Activated CD4-positive, alpha-beta memory T cell treated with anti-CD3 and anti-CD28 coated beads, Interleukin-2, amount 10 ng/mL, durations not matched to agents 7 days and 5 days (primary cell): ENCODE measurements at regions not wholly inside any gene's neighbourhood (a gene's known extent, or its start where the extent isn't known, plus 50 kb on each side); places are given as distances from the start of the nearest gene placed in this dataset.

Experiments used
- CTCF ChIA-PET: fragments of 350-600 bp; sonication (Branson Sonifier 250); formaldehyde crosslinking; loops from one replicate; lab custom pipeline; 2021; ENCODE audit warnings: antibody characterized with exemption, inconsistent platforms; lab: Charles Lee
- POLR2A ChIA-PET: fragments of 350-600 bp; sonication (Branson Sonifier 250); formaldehyde crosslinking; loops from one replicate; lab custom pipeline; 2021; ENCODE audit warnings: antibody characterized with exemption; lab: Charles Lee
- DNase-seq: peaks from one replicate; pipeline ENCODE4 v3.0.0-alpha.2; 2020
- H3K27ac Mint-ChIP-seq: one replicate; pipeline ENCODE4 v1.8.0; 2021; ENCODE audit warnings: mild to moderate bottlenecking, mixed read lengths
- H3K27me3 Mint-ChIP-seq: one replicate; pipeline ENCODE4 v1.8.0; 2021; ENCODE audit warnings: mixed read lengths
- H3K36me3 Mint-ChIP-seq: one replicate; pipeline ENCODE4 v1.8.0; 2021; ENCODE audit warnings: low read depth, mixed read lengths
- H3K4me1 Mint-ChIP-seq: one replicate; pipeline ENCODE4 v1.8.0; 2021; ENCODE audit warnings: mixed read lengths
- H3K4me3 Mint-ChIP-seq: one replicate; pipeline ENCODE4 v1.8.0; 2021; ENCODE audit warnings: mild to moderate bottlenecking, mixed read lengths
- H3K9me3 Mint-ChIP-seq: one replicate; pipeline ENCODE4 v1.8.0; 2021; ENCODE audit warnings: mixed read lengths

DNA sequence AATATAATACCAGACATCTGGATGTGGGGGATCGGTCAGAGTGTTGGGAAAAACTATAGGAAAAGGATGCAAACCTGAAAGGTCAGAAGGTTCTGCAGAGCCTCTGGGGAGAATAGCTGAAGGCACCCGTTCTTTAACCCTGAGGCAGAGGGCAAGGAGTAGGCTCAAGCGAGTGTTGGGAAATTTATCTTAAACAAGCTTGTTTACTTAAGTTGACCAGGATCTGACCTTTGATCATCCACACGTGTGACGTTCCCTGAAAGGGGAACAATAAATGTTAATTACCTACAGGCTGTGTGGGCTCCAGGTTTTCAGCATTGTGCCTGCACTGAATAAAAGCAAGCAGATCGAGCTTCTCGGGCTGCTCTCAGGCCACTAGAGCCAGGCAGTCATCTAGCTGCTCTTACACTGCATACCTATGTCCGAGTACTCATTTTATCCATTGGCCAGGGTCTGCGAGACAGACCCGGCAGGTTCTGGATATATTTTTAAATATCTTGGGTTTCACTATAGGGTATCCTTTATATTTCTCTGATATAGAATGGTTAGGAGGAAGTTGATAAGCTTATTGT lies 400.6 kb upstream of the CHST9 start:
- Mint-ChIP-seq H3K4me3 (no peak overlapping the region), H3K36me3 (no peaks in the 10 kb centered on the region), H3K27ac (no peak overlapping the region), H3K4me1 (no peaks in the 10 kb centered on the region), H3K9me3 (peaks cover 3% of the 10 kb centered on the region), H3K27me3 (no peaks in the 10 kb centered on the region)
- CTCF ChIA-PET = interaction anchor here (2.1 kb wide), 1 partner anchor 19 kb away, joined by 6 read pairs; no protein-coding TSS in a partner anchor
- POLR2A ChIA-PET = no interaction called here
- no peak for DNase-seq

DNA sequence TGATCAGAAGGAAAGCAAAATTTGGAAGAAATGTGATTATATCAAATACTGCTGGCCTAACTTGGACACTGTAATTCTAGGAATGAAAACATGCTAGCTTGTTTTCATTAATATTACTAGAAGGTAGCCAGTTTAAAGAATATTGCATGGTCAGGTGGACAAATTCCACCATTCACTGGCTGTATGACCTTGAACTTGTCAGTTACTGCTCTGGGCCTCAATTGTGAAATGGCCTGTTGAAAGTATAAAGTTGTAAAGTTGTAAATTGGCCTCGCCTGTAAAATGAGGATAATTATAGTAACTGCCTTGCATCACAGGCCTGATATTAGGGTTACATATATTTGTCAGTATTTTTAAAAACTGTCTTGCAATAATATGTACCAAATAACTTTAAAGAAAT lies 398.4 kb upstream of the CHST9 start:
- no peak overlapping the region for H3K27ac Mint-ChIP-seq
- no peaks in the 10 kb centered on the region for H3K4me1 Mint-ChIP-seq
- no peak overlapping the region for H3K4me3 Mint-ChIP-seq
- CTCF ChIA-PET = no interaction called here
- peaks cover 3% of the 10 kb centered on the region for H3K9me3 Mint-ChIP-seq
- H3K36me3 Mint-ChIP-seq = no peaks in the 10 kb centered on the region
- no peak for DNase-seq
- H3K27me3 Mint-ChIP-seq = no peaks in the 10 kb centered on the region
- POLR2A ChIA-PET = no interaction called here

DNA sequence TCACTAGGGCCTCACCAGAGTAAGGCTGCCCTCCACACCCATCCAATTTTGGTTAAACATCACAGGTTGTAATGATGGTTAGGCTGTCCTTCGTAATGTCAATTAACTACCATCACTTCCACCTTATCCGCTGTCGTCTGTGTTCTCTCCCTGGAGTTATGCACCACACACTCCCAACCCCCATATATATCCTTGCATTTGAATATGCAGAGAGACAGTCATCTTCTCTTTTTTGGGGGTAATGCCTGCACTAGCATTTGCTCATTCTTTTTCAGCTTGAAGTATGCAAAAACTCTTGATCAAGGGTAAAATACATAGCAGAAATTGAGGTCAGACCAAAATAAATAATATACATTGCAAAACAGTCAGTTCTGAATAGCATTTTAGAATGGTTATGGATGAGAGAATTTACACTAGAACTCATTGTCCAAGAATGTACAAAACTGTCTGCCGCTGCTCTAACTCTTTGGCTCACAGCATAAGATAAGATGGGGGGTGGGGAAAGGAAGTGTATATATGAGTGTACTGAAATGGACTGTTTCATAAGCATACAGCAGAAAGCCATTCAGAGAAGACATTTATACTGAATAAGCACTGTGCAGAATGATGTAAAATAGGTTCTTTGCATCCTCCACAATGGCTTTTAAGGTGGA lies 397.8 kb upstream of the CHST9 start:
- Mint-ChIP-seq H3K4me3 (no peak overlapping the region), H3K9me3 (peaks cover 3% of the 10 kb centered on the region), H3K4me1 (no peaks in the 10 kb centered on the region), H3K36me3 (no peaks in the 10 kb centered on the region), H3K27me3 (no peaks in the 10 kb centered on the region), H3K27ac (no peak overlapping the region)
- CTCF ChIA-PET = no interaction called here
- POLR2A ChIA-PET = no interaction called here
- DNase-seq = no peak

- ChIA-PET CTCF (no interaction called here), POLR2A (no interaction called here)
- H3K9me3 Mint-ChIP-seq = peaks cover 3% of the 10 kb centered on the region
- H3K36me3 Mint-ChIP-seq = no peaks in the 10 kb centered on the region
- no peak for DNase-seq
- H3K27me3 Mint-ChIP-seq = no peaks in the 10 kb centered on the region
- H3K4me1 Mint-ChIP-seq = no peaks in the 10 kb centered on the region
- no peak overlapping the region for H3K4me3 Mint-ChIP-seq
- no peak overlapping the region for H3K27ac Mint-ChIP-seq
Observed at GRCh38 chr18:27581296-27581904, 396.3 kb upstream of the CHST9 start.

GRCh38 chr18:27579364-27579763 lies 394.3 kb upstream of the CHST9 start:
- ChIA-PET CTCF (no interaction called here), POLR2A (no interaction called here)
- DNase-seq = no peak
- Mint-ChIP-seq H3K9me3 (peaks cover 8% of the 10 kb centered on the region), H3K27me3 (no peaks in the 10 kb centered on the region), H3K36me3 (no peaks in the 10 kb centered on the region), H3K4me1 (no peaks in the 10 kb centered on the region), H3K27ac (no peak overlapping the region), H3K4me3 (no peak overlapping the region)

- CTCF ChIA-PET = no interaction called here
- no peaks in the 10 kb centered on the region for H3K27me3 Mint-ChIP-seq
- H3K4me3 Mint-ChIP-seq = no peak overlapping the region
- peaks cover 8% of the 10 kb centered on the region for H3K9me3 Mint-ChIP-seq
- no peaks in the 10 kb centered on the region for H3K36me3 Mint-ChIP-seq
- no peak overlapping the region for H3K27ac Mint-ChIP-seq
- no peak for DNase-seq
- POLR2A ChIA-PET = no interaction called here
- no peaks in the 10 kb centered on the region for H3K4me1 Mint-ChIP-seq
Observed at GRCh38 chr18:27577752-27578151, 392.6 kb upstream of the CHST9 start.

DNA sequence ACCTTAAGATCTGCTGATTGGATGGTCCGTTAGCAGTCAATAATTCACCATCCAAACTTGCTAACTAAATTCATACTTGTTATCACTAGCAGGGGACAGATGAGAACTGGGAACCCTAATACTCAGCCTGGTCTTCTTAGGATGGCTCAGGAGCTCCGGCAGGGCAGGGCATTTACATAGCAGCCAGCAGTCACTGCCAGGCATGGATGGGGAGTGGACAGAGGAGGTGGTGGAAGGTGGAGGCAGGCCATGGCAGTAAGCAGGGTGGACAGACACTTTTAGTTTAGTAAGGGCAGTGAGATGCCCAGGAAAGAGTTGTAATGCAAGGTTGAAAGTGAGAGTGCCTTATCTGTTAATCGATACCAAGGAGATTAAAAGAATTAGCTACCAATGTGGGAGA lies 392.2 kb upstream of the CHST9 start:
- POLR2A ChIA-PET = no interaction called here
- H3K27ac Mint-ChIP-seq = no peak overlapping the region
- no peaks in the 10 kb centered on the region for H3K36me3 Mint-ChIP-seq
- H3K4me1 Mint-ChIP-seq = no peaks in the 10 kb centered on the region
- H3K4me3 Mint-ChIP-seq = no peak overlapping the region
- H3K9me3 Mint-ChIP-seq = peaks cover 8% of the 10 kb centered on the region
- H3K27me3 Mint-ChIP-seq = no peaks in the 10 kb centered on the region
- DNase-seq = no peak
- CTCF ChIA-PET = no interaction called here

GRCh38 chr18:27567434-27567833 lies 382.3 kb upstream of the CHST9 start:
- H3K27me3 Mint-ChIP-seq = no peaks in the 10 kb centered on the region
- ChIA-PET CTCF (no interaction called here), POLR2A (no interaction called here)
- no peak overlapping the region for H3K27ac Mint-ChIP-seq
- no peak overlapping the region for H3K4me3 Mint-ChIP-seq
- no peaks in the 10 kb centered on the region for H3K36me3 Mint-ChIP-seq
- DNase-seq = no peak
- no peaks in the 10 kb centered on the region for H3K4me1 Mint-ChIP-seq
- H3K9me3 Mint-ChIP-seq = no peaks in the 10 kb centered on the region

GRCh38 chr18:27564066-27564465 lies 379.0 kb upstream of the CHST9 start:
- DNase-seq = no peak
- no peaks in the 10 kb centered on the region for H3K9me3 Mint-ChIP-seq
- CTCF ChIA-PET = no interaction called here

DNA sequence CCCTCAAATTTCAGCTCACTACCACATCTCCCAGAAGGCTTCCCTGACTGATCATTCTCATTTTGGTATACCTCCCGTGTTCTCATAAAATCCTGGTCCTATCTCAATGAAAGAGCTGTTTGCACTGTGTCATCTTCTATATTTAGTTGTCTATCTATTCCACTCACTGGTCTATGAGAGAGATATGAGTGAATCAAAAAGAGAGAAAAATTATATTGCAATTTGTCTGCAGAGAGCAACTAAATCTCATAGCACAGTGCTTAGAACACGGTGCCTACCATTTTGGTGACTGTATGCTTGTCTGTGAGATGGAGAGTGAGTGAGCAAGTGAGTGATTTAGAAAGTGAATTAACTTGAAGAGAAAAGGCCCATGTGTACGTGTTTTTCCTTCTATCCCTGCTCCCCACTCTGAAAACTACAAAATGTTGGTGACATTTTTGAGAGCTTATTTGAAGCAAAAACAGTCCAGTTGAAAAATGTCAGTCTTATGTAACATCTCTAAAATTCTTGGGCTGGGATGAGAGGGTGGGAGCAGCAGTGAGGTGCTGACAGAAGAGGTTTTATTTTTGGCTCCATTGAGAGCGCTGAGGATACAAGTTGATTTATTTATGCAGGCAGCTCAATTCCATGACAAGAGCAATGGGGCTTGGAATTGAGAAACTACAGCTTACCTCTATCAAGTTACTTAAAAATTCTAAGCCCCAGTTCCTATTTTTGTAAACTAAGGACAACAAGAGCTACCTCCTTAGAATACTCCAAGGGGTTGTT lies 373.5 kb upstream of the CHST9 start:
- CTCF ChIA-PET = no interaction called here
- DNase-seq = no peak
- Mint-ChIP-seq H3K36me3 (no peaks in the 10 kb centered on the region), H3K4me1 (no peaks in the 10 kb centered on the region), H3K27ac (no peak overlapping the region), H3K27me3 (no peaks in the 10 kb centered on the region), H3K9me3 (peaks cover 8% of the 10 kb centered on the region), H3K4me3 (no peak overlapping the region)
- POLR2A ChIA-PET = no interaction called here

More at GRCh38 chr18:27564066-27564465, 379.0 kb upstream of the CHST9 start:
- Mint-ChIP-seq H3K36me3 (no peaks in the 10 kb centered on the region), H3K27me3 (no peaks in the 10 kb centered on the region), H3K4me3 (no peak overlapping the region), H3K4me1 (no peaks in the 10 kb centered on the region), H3K27ac (no peak overlapping the region)
- POLR2A ChIA-PET = no interaction called here

GRCh38 chr18:27556741-27557140 lies 371.6 kb upstream of the CHST9 start:
- POLR2A ChIA-PET = no interaction called here
- no peaks in the 10 kb centered on the region for H3K36me3 Mint-ChIP-seq
- H3K4me1 Mint-ChIP-seq = no peaks in the 10 kb centered on the region
- DNase-seq = no peak
- CTCF ChIA-PET = no interaction called here
- H3K27ac Mint-ChIP-seq = no peak overlapping the region
- no peaks in the 10 kb centered on the region for H3K27me3 Mint-ChIP-seq
- no peak overlapping the region for H3K4me3 Mint-ChIP-seq
- peaks cover 10% of the 10 kb centered on the region for H3K9me3 Mint-ChIP-seq

DNA sequence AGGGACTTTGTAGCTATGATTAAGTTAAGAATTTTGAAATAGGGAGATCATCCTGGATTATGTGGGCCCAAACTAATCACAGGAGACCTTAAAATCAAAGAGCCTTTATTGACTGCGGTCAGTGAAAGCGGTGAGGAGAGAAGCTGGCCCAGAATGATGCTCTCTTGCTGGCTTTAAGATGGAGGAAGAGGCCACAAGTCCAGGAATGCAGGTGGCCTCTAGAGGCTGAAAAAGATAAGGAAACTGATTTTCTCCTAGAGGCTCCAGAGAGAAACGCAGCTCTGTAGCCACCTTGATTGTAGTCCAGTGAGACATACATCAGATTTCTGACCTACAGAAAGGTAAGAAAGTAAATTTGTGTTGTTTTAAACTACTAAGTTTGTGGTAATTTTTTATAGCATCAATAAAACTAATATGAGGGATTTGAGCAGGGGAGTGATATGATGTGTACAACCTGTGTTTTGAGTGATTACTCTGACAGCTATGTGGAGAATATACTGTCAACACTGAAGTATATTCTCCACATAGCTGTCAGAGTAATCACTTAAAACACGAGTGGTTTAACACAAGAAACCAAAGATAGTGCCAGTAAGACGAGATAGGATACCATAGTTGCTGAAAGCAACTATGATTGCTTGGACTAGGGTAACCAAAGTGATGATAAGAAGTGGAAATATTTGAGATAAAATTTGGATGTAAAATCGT lies 364.4 kb upstream of the CHST9 start:
- Mint-ChIP-seq H3K9me3 (peaks cover 6% of the 10 kb centered on the region), H3K4me3 (no peak overlapping the region), H3K36me3 (no peaks in the 10 kb centered on the region), H3K27me3 (no peaks in the 10 kb centered on the region), H3K27ac (no peak overlapping the region), H3K4me1 (no peaks in the 10 kb centered on the region)
- CTCF ChIA-PET = no interaction called here
- no peak for DNase-seq
- POLR2A ChIA-PET = no interaction called here

DNA sequence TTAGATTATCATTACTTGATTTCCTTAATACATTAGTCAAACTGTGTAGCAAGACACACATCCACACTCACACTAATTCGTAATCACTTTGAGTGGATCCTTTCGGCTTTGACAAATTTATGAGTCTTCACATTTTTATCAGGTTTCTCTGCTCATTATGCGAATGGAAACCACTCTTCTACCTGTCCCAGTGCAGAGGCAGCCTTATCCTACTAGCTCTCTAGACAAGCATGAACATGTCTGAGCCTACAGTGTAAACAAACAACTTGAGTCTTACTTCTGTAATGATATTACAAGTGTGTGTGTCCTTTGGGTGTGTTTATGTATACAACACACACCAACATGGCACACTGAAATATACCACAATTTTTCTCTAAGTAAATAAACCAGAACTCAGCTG lies 361.9 kb upstream of the CHST9 start:
- Mint-ChIP-seq H3K36me3 (no peaks in the 10 kb centered on the region), H3K27me3 (no peaks in the 10 kb centered on the region), H3K9me3 (peaks cover 4% of the 10 kb centered on the region), H3K4me1 (no peaks in the 10 kb centered on the region), H3K4me3 (no peak overlapping the region), H3K27ac (no peak overlapping the region)
- POLR2A ChIA-PET = no interaction called here
- DNase-seq = no peak
- CTCF ChIA-PET = no interaction called here
